Uterus (tissue), 2 donors: ENCODE measurements at regions not wholly inside any gene's neighbourhood (a gene's known extent, or its start where the extent isn't known, plus 50 kb on each side); places are given as distances from the start of the nearest gene placed in this dataset.

ENCODE experiments used
- CTCF ChIP-seq, 4 experiments: fragments of 200-600 bp in 2 of 4; fragments of 450-650 bp in 2 of 4; sonication (generic) in 2 of 4; IDR thresholded peaks; one replicate each; pipeline ENCODE4 v1.5.1; 2016 to 2019; ENCODE audit warnings: antibody characterized with exemption in 4 of 4, mild to moderate bottlenecking in 2 of 4, moderate library complexity in 1 of 4
- POLR2A ChIP-seq, 2 donors: fragments of 450-650 bp; IDR thresholded peaks; one replicate each; pipeline ENCODE4 v1.6.1; 2016; ENCODE audit warnings: antibody characterized with exemption in 2 of 2, mild to moderate bottlenecking in 1 of 2, moderate library complexity in 1 of 2

- TF ChIP-seq CTCF (IDR thresholded peaks at IDR 0.05) (no peak), POLR2A (IDR thresholded peaks at IDR 0.05) (no peak)
Observed at GRCh38 chr16:86993426-86994110, 323.6 kb downstream of the C16orf95 start.
